OCI-LY1 (cell line): ENCODE measurements at regions not wholly inside any gene's neighbourhood (a gene's known extent, or its start where the extent isn't known, plus 50 kb on each side); places are given as distances from the start of the nearest gene placed in this dataset.

Source experiments
- EZH2 ChIP-seq: fragments of 200-600 bp; sonication (generic), shearing (Covaris generic); IDR thresholded peaks from 2 replicates; pipeline ENCODE4 v1.8.0; 2017; ENCODE audit warnings: borderline replicate concordance, mixed run types, mild to moderate bottlenecking, antibody characterized with exemption, low read length, moderate library complexity, mixed read lengths
- TF ChIP-seq, protein P1 (sequence below): fragments of 200-600 bp; sonication (generic), shearing (Covaris generic); IDR thresholded peaks from 2 replicates; pipeline ENCODE4 v1.5.1; 2017; ENCODE audit warnings: mild to moderate bottlenecking, antibody characterized with exemption, low read length, moderate library complexity, mixed read lengths

DNA sequence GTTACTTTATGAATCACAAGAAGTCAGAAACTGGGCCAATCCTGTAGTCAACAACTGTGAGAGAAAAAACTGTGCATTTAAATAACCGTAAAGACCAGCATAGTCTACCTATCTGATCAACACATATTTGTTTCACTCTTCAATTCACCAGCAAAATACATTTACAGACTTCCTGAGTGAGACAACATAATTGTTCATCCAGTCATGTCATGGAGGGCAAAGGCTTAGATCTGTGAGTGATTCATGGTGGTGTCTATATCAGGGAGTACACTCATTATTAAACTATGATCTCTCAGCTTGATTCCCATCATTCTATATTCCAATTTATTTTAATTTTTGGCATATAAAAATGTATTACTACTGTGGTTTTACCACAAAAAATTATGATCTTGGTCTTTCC, 694.6 kb downstream of the DNAH5 start:
- TF ChIP-seq, protein P1, sequence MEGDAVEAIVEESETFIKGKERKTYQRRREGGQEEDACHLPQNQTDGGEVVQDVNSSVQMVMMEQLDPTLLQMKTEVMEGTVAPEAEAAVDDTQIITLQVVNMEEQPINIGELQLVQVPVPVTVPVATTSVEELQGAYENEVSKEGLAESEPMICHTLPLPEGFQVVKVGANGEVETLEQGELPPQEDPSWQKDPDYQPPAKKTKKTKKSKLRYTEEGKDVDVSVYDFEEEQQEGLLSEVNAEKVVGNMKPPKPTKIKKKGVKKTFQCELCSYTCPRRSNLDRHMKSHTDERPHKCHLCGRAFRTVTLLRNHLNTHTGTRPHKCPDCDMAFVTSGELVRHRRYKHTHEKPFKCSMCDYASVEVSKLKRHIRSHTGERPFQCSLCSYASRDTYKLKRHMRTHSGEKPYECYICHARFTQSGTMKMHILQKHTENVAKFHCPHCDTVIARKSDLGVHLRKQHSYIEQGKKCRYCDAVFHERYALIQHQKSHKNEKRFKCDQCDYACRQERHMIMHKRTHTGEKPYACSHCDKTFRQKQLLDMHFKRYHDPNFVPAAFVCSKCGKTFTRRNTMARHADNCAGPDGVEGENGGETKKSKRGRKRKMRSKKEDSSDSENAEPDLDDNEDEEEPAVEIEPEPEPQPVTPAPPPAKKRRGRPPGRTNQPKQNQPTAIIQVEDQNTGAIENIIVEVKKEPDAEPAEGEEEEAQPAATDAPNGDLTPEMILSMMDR: no peak
- TF ChIP-seq EZH2: no peak
